GM19467 (cell line): ENCODE measurements at regions not wholly inside any gene's neighbourhood (a gene's known extent, or its start where the extent isn't known, plus 50 kb on each side); places are given as distances from the start of the nearest gene placed in this dataset.
"Not testable (repeated sequence)": the region's sequence is repeated elsewhere in the genome, so short reads cannot be mapped to it uniquely, and the experiment has no call there.

Experiments
- ATAC-seq: cut with Tn5 transposase; IDR thresholded peaks from one replicate; pipeline ENCODE4 v1.9.1; 2021; ENCODE audit warnings: mild to moderate bottlenecking, moderate library complexity; ENCODE audit not compliant: unreplicated experiment

- ATAC-seq = no peak
These were observed 507.2 kb downstream of the LTN1 start for GRCh38 chr21:28485301-28486022.

GRCh38 chr21:28483301-28484035, 509.2 kb downstream of the LTN1 start:
- ATAC-seq = no peak

GRCh38 chr21:28482657-28483056, 510.0 kb downstream of the LTN1 start:
- ATAC-seq = no peak

GRCh38 chr21:28480470-28480869, 512.2 kb downstream of the LTN1 start:
- ATAC-seq = no peak

- ATAC-seq = no peak
These were observed 519.0 kb downstream of the LTN1 start for GRCh38 chr21:28473530-28474220.

GRCh38 chr21:28472543-28472942, 520.1 kb downstream of the LTN1 start:
- not testable (repeated sequence) for ATAC-seq

- no peak for ATAC-seq
These were observed 527.7 kb downstream of the LTN1 start for GRCh38 chr21:28464988-28465387.

- ATAC-seq = no peak
These were observed 528.6 kb downstream of the LTN1 start for GRCh38 chr21:28464095-28464494.

GRCh38 chr21:28459193-28459592, 533.5 kb downstream of the LTN1 start:
- ATAC-seq = no peak

- ATAC-seq = no peak
These were observed 534.2 kb downstream of the LTN1 start for GRCh38 chr21:28458446-28458845.

GRCh38 chr21:28455253-28455600, 537.5 kb downstream of the LTN1 start:
- no peak for ATAC-seq

GRCh38 chr21:28454564-28455252, 538.0 kb downstream of the LTN1 start:
- no peak for ATAC-seq

GRCh38 chr21:28447462-28447861, 545.2 kb downstream of the LTN1 start:
- no peak for ATAC-seq

- ATAC-seq = no peak
These were observed 547.4 kb downstream of the LTN1 start for GRCh38 chr21:28445141-28445830.

GRCh38 chr21:28444557-28444956, 548.1 kb downstream of the LTN1 start:
- no peak for ATAC-seq

GRCh38 chr21:28444111-28444510, 548.6 kb downstream of the LTN1 start:
- ATAC-seq = no peak

GRCh38 chr21:28442624-28443023, 550.1 kb downstream of the LTN1 start:
- ATAC-seq = no peak

- no peak for ATAC-seq
These were observed 550.6 kb downstream of the LTN1 start for GRCh38 chr21:28442085-28442484.

GRCh38 chr21:28439788-28440187, 552.9 kb downstream of the LTN1 start:
- ATAC-seq = no peak

- ATAC-seq = no peak
These were observed 553.4 kb downstream of the LTN1 start for GRCh38 chr21:28439251-28439650.

GRCh38 chr21:28437061-28437460, 555.6 kb downstream of the LTN1 start:
- no peak for ATAC-seq
